ENCODE measurements at regions not wholly inside any gene's neighbourhood (a gene's known extent, or its start where the extent isn't known, plus 50 kb on each side); places are given as distances from the start of the nearest gene placed in this dataset.

- TF ChIP-seq CTCF (IDR thresholded peaks at IDR 0.05) = no peak
- no peak for TF ChIP-seq POLR2A (IDR thresholded peaks at IDR 0.05)
Measured at GRCh38 chr15:47158573-47158972, 558.7 kb upstream of the SEMA6D start.

All from esophagus squamous epithelium (tissue), 4 donors.